ENCODE measurements at regions not wholly inside any gene's neighbourhood (a gene's known extent, or its start where the extent isn't known, plus 50 kb on each side); places are given as distances from the start of the nearest gene placed in this dataset.

GRCh38 chr5:171689853-171690417, 95.7 kb upstream of the SMIM23 start:
- TF ChIP-seq NFIC (IDR thresholded peaks at IDR 0.05) = no peak
- TF ChIP-seq MAX (IDR thresholded peaks at IDR 0.05) = no peak
- no peak for TF ChIP-seq RAD21 (IDR thresholded peaks at IDR 0.05; ENCODE audit: low read depth)
- no peak for TF ChIP-seq REST (IDR thresholded peaks at IDR 0.05; ENCODE audit: low read depth)
- TF ChIP-seq CEBPB (IDR thresholded peaks at IDR 0.05) = no peak
- TF ChIP-seq EGR1 (IDR thresholded peaks at IDR 0.05) = no peak
- TF ChIP-seq FOXM1 (IDR thresholded peaks at IDR 0.05; ENCODE audit: borderline replicate concordance, low read depth) = no peak
- no peak for TF ChIP-seq TAF1 (IDR thresholded peaks at IDR 0.05; ENCODE audit: low read depth)
- TF ChIP-seq TCF12 (IDR thresholded peaks at IDR 0.05; ENCODE audit: low read depth) = no peak
- no peak for TF ChIP-seq EP300 (IDR thresholded peaks at IDR 0.05; ENCODE audit: borderline replicate concordance)
- no peak for TF ChIP-seq CREB1 (IDR thresholded peaks at IDR 0.05; ENCODE audit: low read depth)
- no peak for TF ChIP-seq ZBTB7A (IDR thresholded peaks at IDR 0.05; ENCODE audit: low read depth)
- no peak for TF ChIP-seq TEAD4 (IDR thresholded peaks at IDR 0.05)
- TF ChIP-seq YY1 (IDR thresholded peaks at IDR 0.05; ENCODE audit: low read depth) = no peak
